Mucosa of descending colon (tissue), 3 donors: ENCODE measurements at regions not wholly inside any gene's neighbourhood (a gene's known extent, or its start where the extent isn't known, plus 50 kb on each side); places are given as distances from the start of the nearest gene placed in this dataset.

Source experiments
- ATAC-seq: fragments of 200-7000 bp; cut with Tn5 transposase; one replicate; pipeline ENCODE4 v1.9.1; 2020; ENCODE audit warnings: mild to moderate bottlenecking, moderate library complexity
- DNase-seq, 3 donors: peaks; one replicate each; pipeline ENCODE4 v3.0.0-alpha.2; 2020
- H3K36me3 ChIP-seq: fragments of 200-600 bp; one replicate; pipeline ENCODE4 v1.8.0; 2021; ENCODE audit warnings: low read depth, mild to moderate bottlenecking
- H3K4me1 ChIP-seq: fragments of 200-600 bp; one replicate; pipeline ENCODE4 v1.8.0; 2021; ENCODE audit warnings: low read depth, mild to moderate bottlenecking
- H3K4me3 ChIP-seq: fragments of 200-600 bp; one replicate; pipeline ENCODE4 v1.8.0; 2021; ENCODE audit warnings: mild to moderate bottlenecking
- H3K9me3 ChIP-seq: fragments of 200-600 bp; one replicate; pipeline ENCODE4 v1.8.0; 2021; ENCODE audit warnings: mild to moderate bottlenecking
- intact Hi-C, 2 donors: fragments of 100-400 bp; cut with DNase I in 1 of 2; cut with micrococcal nuclease in 1 of 2; formaldehyde crosslinking; loops; one replicate each; pipeline versions ENCODE4 v1.11.0 to v1.11.1; 2022; cut with DNase I, micrococcal nuclease
- TF ChIP-seq, protein P1 (sequence below): fragments of 200-600 bp; IDR thresholded peaks from one replicate; pipeline ENCODE4 v1.8.0; 2022; ENCODE audit warnings: antibody characterized with exemption, mild to moderate bottlenecking
- donor health status: DM: no; HTN: no; CAD: no; lungs with moderate emphysema.
- donor health status: DM: no; HTN: no; CAD: no.
- donor health status: DM: no; HTN: yes; CAD: no.

DNA sequence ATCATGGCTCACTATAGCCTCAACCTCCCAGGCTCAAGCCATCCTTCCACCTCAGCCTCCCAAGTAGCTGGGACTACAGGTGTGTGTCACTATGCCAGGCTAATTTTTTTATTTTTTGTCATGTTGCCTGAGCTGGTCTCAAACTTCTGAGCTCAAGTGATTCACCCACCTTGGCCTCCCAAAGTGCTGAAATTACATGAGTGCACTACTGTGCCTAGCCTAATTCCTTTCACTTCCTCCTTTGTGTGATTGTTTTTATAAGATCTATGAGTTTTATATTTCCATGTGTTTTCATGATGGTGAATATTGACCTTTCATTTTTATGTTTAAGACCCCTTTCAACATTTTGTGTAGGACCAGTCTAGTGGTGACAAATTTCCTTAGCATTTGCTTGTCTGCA, 55.2 kb upstream of the IL12B start:
- Histone ChIP-seq H3K4me1 (no peaks in the 10 kb centered on the region), H3K36me3 (no peaks in the 10 kb centered on the region), H3K4me3 (no peak overlapping the region), H3K9me3 (peaks cover 33% of the 10 kb centered on the region)
- DNase-seq = no peak
- no peak for ATAC-seq
- intact Hi-C loops = no loop called here
- TF ChIP-seq, protein P1, sequence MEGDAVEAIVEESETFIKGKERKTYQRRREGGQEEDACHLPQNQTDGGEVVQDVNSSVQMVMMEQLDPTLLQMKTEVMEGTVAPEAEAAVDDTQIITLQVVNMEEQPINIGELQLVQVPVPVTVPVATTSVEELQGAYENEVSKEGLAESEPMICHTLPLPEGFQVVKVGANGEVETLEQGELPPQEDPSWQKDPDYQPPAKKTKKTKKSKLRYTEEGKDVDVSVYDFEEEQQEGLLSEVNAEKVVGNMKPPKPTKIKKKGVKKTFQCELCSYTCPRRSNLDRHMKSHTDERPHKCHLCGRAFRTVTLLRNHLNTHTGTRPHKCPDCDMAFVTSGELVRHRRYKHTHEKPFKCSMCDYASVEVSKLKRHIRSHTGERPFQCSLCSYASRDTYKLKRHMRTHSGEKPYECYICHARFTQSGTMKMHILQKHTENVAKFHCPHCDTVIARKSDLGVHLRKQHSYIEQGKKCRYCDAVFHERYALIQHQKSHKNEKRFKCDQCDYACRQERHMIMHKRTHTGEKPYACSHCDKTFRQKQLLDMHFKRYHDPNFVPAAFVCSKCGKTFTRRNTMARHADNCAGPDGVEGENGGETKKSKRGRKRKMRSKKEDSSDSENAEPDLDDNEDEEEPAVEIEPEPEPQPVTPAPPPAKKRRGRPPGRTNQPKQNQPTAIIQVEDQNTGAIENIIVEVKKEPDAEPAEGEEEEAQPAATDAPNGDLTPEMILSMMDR = no peak

DNA sequence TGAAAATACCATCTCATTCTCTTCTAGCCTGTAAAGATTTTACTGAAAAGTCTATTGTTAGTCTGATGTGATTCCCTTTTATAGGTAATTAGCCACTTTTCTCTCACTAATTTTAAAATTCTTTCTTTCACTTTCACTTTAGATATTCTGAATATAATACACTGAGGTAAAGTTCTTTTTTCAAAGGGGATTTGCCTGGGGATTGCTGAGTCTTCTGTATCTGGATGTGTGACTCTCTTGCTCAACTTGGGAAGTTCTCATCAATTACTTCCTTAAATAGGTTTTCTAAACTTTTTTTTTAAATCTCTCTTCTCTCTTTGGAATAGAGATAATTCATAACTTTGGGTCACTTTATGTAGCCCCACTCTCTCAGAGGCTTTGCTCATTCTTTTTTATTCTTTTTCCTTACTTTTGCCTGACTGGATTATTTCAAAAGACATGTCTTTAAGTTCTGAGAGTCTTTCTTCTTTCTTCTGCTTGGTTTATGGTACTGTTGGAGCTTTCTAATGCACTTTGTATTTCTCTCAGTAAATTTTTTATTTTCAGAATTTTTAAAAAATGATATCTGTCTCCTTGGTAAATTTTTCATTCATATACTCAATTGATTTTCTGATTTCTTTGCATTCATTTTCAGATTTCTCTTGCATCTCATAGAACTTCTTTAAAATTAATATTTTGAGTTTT, 55.9 kb upstream of the IL12B start:
- TF ChIP-seq, protein P1 = no peak
- no peaks in the 10 kb centered on the region for H3K36me3 ChIP-seq
- intact Hi-C loops = no loop called here
- no peaks in the 10 kb centered on the region for H3K4me1 ChIP-seq
- H3K4me3 ChIP-seq = no peak overlapping the region
- H3K9me3 ChIP-seq = peaks cover 29% of the 10 kb centered on the region
- ATAC-seq (no peak), DNase-seq (no peak)

DNA sequence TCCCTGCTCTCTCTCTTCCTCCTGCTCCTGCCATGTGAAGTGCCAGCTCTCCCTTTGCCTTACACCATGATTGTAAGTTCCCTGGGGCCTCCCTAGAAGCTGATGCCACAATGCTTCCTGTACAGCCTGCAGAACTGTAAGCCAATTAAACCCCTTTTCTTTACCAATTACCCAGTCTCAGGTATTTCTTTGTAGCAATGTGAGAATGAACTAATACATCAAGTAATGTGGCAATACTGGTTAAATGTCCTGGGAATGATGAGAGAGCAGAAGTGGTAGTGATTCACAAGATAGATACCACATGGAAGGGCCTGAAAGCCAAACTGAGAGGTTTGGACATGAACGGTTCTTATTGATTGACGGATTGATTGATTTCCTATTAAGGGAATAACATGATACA, 62.6 kb upstream of the IL12B start:
- TF ChIP-seq, protein P1 = no peak
- DNase-seq (no peak), ATAC-seq (no peak)
- Histone ChIP-seq H3K36me3 (no peaks in the 10 kb centered on the region), H3K4me1 (no peaks in the 10 kb centered on the region), H3K4me3 (no peak overlapping the region), H3K9me3 (no peaks in the 10 kb centered on the region)
- intact Hi-C loops = no loop called here

DNA sequence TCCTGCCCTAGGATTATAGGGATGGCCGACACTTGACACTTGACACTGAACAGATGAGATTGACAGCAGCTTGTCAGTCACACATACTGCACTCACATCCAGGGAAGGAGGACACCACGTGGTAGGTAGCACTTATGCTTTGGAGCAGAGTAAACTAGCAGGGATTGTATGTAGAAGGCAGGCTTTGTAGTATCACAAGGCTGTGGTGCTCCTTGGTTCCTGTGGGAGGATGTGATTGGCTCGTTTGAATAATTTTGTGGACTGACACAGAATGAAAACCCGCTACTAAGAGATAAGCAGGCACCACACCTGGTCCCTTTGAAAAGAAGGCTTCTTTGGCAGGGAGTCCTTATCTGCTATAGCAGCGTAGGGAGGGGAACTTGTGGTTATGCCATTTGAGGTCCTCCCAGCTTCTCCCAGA, 63.6 kb upstream of the IL12B start:
- ATAC-seq (no peak), DNase-seq (no peak)
- Histone ChIP-seq H3K4me1 (no peaks in the 10 kb centered on the region), H3K9me3 (no peaks in the 10 kb centered on the region), H3K4me3 (no peak overlapping the region), H3K36me3 (no peaks in the 10 kb centered on the region)
- intact Hi-C loops = no loop called here
- TF ChIP-seq, protein P1 = no peak

DNA sequence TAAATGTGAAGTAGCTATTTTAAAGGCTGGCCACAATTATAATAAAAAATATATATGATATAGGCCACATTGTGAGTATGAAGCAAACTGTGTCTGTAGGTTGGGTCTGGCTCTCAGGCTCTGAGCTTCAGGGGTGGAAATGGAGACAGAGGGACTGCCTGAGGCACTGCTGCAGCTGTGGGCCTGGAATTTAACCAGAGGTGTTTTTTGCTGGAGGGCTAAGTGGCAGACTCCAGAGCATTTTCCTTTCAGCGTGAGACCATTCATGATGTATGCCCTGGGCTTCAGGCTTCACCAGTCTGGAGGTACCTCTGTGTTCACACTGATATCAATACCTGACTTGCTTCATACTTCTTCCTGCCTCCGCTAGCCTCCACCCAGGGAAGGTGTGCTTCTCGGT, 64.9 kb upstream of the IL12B start:
- intact Hi-C loops = no loop called here
- Histone ChIP-seq H3K4me1 (no peaks in the 10 kb centered on the region), H3K36me3 (no peaks in the 10 kb centered on the region), H3K9me3 (no peaks in the 10 kb centered on the region), H3K4me3 (no peak overlapping the region)
- TF ChIP-seq, protein P1 = no peak
- DNase-seq = no peak
- ATAC-seq = no peak

DNA sequence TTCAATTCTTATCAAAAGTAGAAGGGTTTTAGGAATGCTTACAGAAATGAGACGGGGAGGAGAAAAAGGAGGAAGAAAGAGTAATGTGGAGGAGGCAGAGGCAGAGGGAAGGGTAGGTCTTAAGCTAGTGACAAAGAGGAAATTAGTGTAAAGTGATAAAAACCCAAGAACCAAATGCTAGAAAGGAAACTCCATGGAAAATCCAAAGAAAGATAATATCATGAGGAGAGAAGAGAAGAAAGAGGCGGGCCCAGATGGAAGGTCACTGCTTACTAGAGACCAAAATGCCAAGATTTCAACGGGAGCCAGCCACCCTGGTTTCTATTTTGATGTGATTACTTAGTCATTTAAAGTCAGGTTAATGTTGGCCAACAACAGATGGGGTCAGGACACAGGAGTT, 68.6 kb upstream of the IL12B start:
- no peaks in the 10 kb centered on the region for H3K4me1 ChIP-seq
- no peaks in the 10 kb centered on the region for H3K9me3 ChIP-seq
- ATAC-seq (no peak), DNase-seq (no peak)
- TF ChIP-seq, protein P1 = no peak
- no peaks in the 10 kb centered on the region for H3K36me3 ChIP-seq
- intact Hi-C loops = no loop called here
- H3K4me3 ChIP-seq = no peak overlapping the region
